ENCODE measurements at regions not wholly inside any gene's neighbourhood (a gene's known extent, or its start where the extent isn't known, plus 50 kb on each side); places are given as distances from the start of the nearest gene placed in this dataset.

DNA sequence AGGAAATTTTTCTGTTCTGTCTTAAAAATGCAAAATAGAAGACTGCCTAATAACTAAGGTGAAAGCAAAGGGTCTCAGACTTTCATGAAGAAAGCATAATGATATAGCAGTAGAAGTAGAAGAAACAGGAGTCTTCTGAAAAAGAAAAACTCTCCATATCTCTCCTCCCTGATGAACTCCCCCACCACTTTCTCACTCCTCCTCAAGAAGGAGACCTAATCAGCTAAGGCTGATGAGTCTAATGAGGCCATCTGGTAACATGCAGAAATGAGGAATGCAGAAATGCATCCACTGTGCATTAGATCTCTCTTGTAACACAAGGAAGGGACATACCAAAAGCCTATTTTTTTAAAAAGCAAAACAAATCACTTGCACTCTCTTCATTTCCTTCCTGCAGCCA, 273.7 kb upstream of the UBE2E3 start:
- no peak for TF ChIP-seq GATA2 (IDR thresholded peaks at IDR 0.05; ENCODE audit: low read depth, low read length)
- TF ChIP-seq GATA3 (IDR thresholded peaks at IDR 0.05; ENCODE audit: low read depth, low read length), result no peak
